ENCODE measurements at regions not wholly inside any gene's neighbourhood (a gene's known extent, or its start where the extent isn't known, plus 50 kb on each side); places are given as distances from the start of the nearest gene placed in this dataset.

DNA sequence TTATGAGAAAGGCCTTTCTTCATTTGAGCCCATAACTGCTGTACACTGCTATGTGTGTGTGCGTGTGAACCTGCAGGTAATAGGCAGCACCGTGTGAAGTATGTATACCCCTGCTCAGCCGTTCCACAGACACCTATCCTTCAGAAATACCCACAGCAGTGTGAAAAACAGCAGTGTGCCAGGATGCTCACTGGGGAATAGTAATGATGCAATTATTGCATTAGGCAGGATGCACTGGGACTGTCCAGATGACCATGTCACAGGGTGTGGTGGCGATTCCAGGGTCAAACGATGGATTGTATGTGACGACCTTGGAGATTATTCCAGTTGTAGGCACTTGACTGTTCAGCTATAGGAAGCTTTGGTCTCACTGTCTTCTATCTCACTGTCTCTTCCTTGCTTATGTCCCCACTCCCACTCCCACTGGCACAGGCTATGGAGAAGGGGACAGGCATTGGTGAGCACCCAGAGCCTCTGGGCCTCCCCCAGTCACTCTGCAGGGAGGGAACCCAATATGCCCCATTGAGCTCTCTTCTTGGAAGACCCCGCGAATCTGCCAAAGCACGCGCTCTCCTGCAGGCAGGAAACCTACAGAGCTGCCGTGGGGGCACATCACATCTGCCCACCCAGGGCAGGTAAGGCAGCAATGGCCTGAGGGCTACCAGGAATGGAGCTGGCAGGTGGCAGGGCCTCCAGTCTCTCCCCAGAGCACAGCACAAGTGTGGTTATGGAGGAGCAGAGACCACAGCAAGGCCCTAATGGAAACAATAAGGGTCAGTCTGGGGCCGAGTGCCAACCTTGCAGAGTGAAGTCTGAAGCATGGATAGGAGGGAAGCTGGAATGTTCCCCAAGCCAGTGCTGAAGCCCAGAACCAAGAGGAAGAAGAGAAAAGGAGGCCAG, 518.9 kb upstream of the RAB6C start:
- TF ChIP-seq, protein P1, sequence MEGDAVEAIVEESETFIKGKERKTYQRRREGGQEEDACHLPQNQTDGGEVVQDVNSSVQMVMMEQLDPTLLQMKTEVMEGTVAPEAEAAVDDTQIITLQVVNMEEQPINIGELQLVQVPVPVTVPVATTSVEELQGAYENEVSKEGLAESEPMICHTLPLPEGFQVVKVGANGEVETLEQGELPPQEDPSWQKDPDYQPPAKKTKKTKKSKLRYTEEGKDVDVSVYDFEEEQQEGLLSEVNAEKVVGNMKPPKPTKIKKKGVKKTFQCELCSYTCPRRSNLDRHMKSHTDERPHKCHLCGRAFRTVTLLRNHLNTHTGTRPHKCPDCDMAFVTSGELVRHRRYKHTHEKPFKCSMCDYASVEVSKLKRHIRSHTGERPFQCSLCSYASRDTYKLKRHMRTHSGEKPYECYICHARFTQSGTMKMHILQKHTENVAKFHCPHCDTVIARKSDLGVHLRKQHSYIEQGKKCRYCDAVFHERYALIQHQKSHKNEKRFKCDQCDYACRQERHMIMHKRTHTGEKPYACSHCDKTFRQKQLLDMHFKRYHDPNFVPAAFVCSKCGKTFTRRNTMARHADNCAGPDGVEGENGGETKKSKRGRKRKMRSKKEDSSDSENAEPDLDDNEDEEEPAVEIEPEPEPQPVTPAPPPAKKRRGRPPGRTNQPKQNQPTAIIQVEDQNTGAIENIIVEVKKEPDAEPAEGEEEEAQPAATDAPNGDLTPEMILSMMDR (conservative IDR thresholded peaks at IDR 0.05): no peak
- no peak for TF ChIP-seq EZH2 (IDR thresholded peaks at IDR 0.05; ENCODE audit: low read depth)
